Thoracic aorta (tissue), 2 donors: ENCODE measurements at regions not wholly inside any gene's neighbourhood (a gene's known extent, or its start where the extent isn't known, plus 50 kb on each side); places are given as distances from the start of the nearest gene placed in this dataset.

Experiments used
- ATAC-seq: fragments of 150-250 bp; one replicate; pipeline ENCODE4 v1.8.0; 2017; ENCODE audit warnings: low read depth; ENCODE audit not compliant: insufficient number of reproducible peaks, low FRiP score
- DNase-seq: peaks from one replicate; pipeline ENCODE4 v3.0.0-alpha.2; 2020; ENCODE audit warnings: low spot score
- H3K27ac ChIP-seq, 2 donors: fragments of 200-600 bp; sonication (generic); 1 replicate in 1 of 2; 2 replicates in 1 of 2; pipeline ENCODE4 v1.5.1; 2016; ENCODE audit warnings: mild to moderate bottlenecking in 2 of 2, moderate library complexity in 2 of 2
- H3K27me3 ChIP-seq: fragments of 200-600 bp; sonication (generic); replicated peaks from 2 replicates; pipeline ENCODE4 v1.6.0; 2016; ENCODE audit warnings: mild to moderate bottlenecking; ENCODE audit not compliant: insufficient read depth
- H3K36me3 ChIP-seq: fragments of 200-600 bp; sonication (generic); one replicate; pipeline ENCODE4 v1.5.1; 2016
- H3K4me1 ChIP-seq, 2 donors: fragments of 200-600 bp; sonication (generic); 1 replicate in 1 of 2; 2 replicates in 1 of 2; pipeline versions ENCODE4 v1.5.1 to v1.6.0; 2016; ENCODE audit warnings: low read depth in 2 of 2, mild to moderate bottlenecking in 1 of 2; ENCODE audit not compliant: control insufficient read depth in 1 of 2
- H3K4me3 ChIP-seq: fragments of 200-600 bp; sonication (generic); 2 replicates; pipeline ENCODE4 v1.5.1; 2016; ENCODE audit warnings: mild to moderate bottlenecking
- H3K9me3 ChIP-seq: fragments of 200-600 bp; sonication (generic); 2 replicates; pipeline ENCODE4 v1.5.1; 2016
- CTCF ChIP-seq: fragments of 200-600 bp; sonication (generic); IDR thresholded peaks from one replicate; pipeline ENCODE4 v1.5.1; 2019; ENCODE audit warnings: antibody characterized with exemption

GRCh38 chr10:91156196-91156595, 64.3 kb upstream of the PCGF5 start:
- DNase-seq, result no peak

GRCh38 chr10:91159254-91159783, 61.1 kb upstream of the PCGF5 start:
- peak overlapping the region in 1 of 2 donors; percentile 20 for H3K27ac ChIP-seq

More at GRCh38 chr10:91156196-91156595, 64.3 kb upstream of the PCGF5 start:
- Histone ChIP-seq H3K36me3 (no peaks in the 10 kb centered on the region), H3K4me3 (no peak overlapping the region), H3K27me3 (no peaks in the 10 kb centered on the region), H3K4me1 (no peaks in the 10 kb centered on the region), H3K9me3 (no peaks in the 10 kb centered on the region), H3K27ac (no peak overlapping the region)
- TF ChIP-seq CTCF, result no peak
- ATAC-seq, result no peak

GRCh38 chr10:91162050-91162494, 58.4 kb upstream of the PCGF5 start:
- H3K9me3 ChIP-seq, result no peaks in the 10 kb centered on the region
- peak overlapping the region; percentile 86 for H3K4me3 ChIP-seq
- peak overlapping the region; percentile 96 to 98 for H3K27ac ChIP-seq
- H3K27me3 ChIP-seq, result no peaks in the 10 kb centered on the region
- ATAC-seq, result no peak
- no peak for DNase-seq
- H3K36me3 ChIP-seq, result no peaks in the 10 kb centered on the region
- peaks cover 10 to 36% of the 10 kb centered on the region in 2 donors for H3K4me1 ChIP-seq
- TF ChIP-seq CTCF, result no peak

More at GRCh38 chr10:91159254-91159783, 61.1 kb upstream of the PCGF5 start:
- peaks cover 3 to 9% of the 10 kb centered on the region in 2 donors for H3K4me1 ChIP-seq
- no peak for TF ChIP-seq CTCF
- H3K4me3 ChIP-seq, result no peak overlapping the region
- H3K27me3 ChIP-seq, result no peaks in the 10 kb centered on the region
- H3K9me3 ChIP-seq, result no peaks in the 10 kb centered on the region
- ATAC-seq (no peak), DNase-seq (no peak)
- no peaks in the 10 kb centered on the region for H3K36me3 ChIP-seq

- ATAC-seq (peak; percentile 61), DNase-seq (peak; percentile 43)
- H3K4me1 ChIP-seq, result peaks cover 10 to 42% of the 10 kb centered on the region in 2 donors
- no peaks in the 10 kb centered on the region for H3K36me3 ChIP-seq
- peak overlapping the region; percentile 97 to 99 for H3K27ac ChIP-seq
- no peaks in the 10 kb centered on the region for H3K27me3 ChIP-seq
- no peaks in the 10 kb centered on the region for H3K9me3 ChIP-seq
- H3K4me3 ChIP-seq, result peak overlapping the region; percentile 89
- no peak for TF ChIP-seq CTCF
These were observed 57.8 kb upstream of the PCGF5 start for GRCh38 chr10:91162495-91163268.

- Histone ChIP-seq H3K27ac (peak overlapping the region; percentile 97 to 99), H3K9me3 (no peaks in the 10 kb centered on the region), H3K4me3 (peak overlapping the region; percentile 89), H3K27me3 (no peaks in the 10 kb centered on the region), H3K36me3 (no peaks in the 10 kb centered on the region), H3K4me1 (peaks cover 10 to 42% of the 10 kb centered on the region in 2 donors)
- ATAC-seq (peak; percentile 33), DNase-seq (no peak)
- peak; percentile 34 for TF ChIP-seq CTCF
These were observed 57.1 kb upstream of the PCGF5 start for GRCh38 chr10:91163269-91163868.
